NCI-H524 treated with DMSO at 0.1 percent for 48 hours (cell line): ENCODE measurements at regions not wholly inside any gene's neighbourhood (a gene's known extent, or its start where the extent isn't known, plus 50 kb on each side); places are given as distances from the start of the nearest gene placed in this dataset.
A peak's percentile ranks its signal among the peaks of the same experiment; 100 is the strongest.

Experiments
- DNase-seq: peaks from one replicate; lab custom pipeline; 2025; lab: John Stamatoyannopoulos, UW

DNA sequence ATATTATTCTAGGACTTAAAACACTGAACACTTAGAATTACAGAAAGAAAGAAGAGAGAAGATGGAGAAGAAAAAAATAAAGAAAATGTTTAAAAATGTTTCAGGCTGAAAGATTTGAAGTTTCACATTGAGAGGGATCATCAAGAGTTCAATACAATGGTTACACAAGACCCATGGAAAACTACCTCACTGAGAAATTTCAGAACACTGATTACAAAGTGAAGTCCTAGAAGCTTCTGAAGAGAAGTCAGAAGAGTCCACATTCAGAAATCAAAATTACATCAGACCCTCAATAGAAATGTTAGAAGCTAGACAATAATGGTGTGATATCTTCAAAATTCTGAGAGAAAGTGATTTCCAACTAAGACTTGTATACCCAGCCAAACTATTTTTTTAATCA, 196.1 kb downstream of the MACC1 start:
- no peak for DNase-seq

DNA sequence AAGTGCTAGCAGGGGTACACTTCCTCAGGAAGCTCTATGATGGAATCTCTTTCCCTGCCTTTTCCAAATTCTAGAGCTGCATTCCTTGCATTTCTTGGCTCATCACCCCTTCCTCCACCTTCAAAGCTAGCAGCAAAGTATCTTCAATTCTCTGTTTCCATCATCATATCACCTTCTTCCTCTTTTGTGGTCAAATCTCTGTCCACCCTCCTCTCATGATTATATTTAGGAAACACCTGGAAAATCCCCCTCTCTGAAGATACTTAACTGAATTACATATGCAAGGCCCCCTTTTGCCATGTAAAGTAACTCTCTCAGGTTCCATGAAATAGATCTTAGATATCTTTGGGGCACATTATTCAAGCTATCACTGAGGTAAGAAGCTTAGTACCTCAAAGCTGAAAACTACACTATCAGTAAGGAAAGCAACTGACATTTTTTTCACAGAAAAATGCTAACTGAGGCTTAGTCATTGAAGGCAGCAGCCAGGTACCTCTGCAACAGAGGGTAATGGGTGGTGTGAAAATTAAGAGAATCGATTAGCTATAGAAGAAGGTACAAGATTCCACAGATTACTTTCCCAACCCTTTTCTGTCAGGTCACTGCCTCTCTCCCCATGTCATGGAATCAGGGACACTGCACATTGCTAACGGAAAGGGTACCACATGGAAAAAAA, 197.3 kb downstream of the MACC1 start:
- no peak for DNase-seq

DNA sequence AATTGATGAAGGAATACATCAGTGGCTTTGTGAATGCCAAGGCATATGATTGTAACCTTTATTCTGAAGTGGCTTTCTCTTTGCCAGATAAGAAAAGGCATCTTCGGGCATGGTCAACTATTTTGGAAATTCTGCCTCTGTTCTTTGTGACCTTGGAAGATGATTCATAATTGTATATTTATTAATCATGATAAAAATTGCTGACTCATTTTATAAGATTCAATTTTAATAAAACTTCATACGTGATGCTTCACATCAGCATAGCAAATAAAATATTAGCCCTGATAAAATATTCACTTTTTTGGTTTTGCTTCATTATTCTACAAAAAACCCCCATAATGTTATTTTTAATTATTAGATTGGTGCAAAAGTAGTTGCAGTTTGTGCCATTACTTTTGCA, 200.5 kb downstream of the MACC1 start:
- no peak for DNase-seq

DNA sequence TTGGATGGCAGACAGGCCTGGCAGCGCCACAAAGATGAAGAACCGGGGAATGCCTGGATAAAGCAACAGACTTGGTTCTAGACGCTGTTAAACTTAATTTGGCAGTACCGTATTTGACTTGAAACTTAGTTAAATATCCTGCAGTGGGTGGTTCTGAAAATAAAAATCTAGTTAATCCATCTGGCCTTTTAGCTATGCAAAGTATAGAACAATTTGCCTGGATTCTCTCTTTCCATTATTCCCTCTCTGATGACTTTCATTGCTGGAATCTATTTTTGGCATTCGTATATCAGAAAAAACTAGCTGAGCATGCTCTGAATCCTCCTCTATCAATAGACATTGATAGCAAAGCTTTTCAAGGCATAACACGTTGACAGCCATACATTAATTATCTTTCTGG, 203.6 kb downstream of the MACC1 start:
- no peak for DNase-seq

DNA sequence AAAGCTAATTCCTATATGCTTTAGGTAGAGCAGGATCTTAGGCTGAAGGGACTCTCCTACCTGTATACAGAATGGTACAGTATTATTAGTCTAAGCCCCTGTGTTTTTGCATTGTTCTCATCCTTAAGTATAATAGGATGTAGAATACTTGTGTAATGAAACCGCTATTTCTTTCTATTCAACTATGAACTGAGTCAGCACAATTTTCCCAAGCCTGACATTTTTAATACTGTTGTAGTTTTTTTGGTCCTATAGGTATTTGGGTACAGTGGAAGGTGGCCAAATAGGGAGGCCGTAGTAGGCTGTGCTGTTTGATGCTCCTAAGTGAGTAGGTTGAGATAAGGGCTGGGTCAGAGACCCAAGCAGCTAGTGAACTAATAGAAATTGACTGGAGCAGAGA, 205.1 kb downstream of the MACC1 start:
- DNase-seq = no peak

DNA sequence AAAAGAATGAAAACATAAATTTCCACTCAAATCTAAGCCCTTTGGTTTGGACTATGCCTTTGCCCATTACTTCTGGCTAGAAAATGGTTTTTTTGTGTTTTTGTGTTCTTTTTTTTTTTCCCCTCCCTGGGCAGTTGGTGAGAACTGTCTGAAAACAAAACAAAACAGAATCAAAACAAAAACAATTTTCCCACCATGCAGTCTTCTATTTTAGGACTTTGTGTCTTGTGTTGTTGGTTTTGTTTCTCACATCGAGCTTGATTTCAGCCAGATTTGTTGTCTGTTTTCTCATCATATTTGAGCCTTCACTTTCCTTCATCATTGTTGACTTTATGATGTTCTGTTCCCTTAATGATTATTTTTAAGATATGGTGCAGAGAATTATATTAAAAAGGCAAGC, 206.3 kb downstream of the MACC1 start:
- no peak for DNase-seq

DNA sequence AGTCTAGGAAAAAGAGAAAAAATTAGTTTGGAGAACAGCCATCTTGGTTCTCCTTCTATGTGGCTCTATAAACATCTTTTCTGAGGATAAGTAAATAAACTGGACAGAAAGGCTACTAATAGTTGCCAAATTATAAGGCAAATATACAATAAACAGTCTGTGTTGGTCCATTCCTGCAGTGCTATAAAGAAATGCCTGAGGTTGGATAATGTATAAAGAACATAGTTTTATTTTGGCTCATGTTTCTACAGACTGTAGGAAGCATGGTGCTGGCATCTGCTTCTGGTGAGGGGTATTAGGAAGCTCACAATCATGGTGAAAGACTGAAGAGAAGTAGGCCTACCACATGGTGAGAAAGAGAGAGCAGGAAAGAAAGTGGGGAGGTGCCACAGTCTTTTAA, 209.7 kb downstream of the MACC1 start:
- DNase-seq = no peak

DNA sequence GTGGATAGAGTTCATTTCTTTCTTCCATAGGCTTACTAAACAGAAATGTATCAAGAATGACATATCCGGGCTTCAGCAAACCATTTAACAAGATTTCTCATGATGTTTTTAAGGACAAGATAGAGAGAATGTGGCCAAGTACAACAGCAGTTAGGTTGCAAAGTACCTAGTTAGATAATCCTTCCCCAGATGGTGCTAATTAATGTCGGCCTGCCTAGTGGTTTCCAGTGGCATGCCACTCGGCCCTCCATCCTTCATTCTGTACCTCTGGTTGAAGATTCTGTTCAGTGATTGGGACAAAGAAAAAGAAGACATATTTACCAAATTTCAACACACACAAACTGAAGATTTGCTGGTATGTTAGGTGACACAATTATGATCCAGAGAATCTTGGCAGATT, 212.1 kb downstream of the MACC1 start:
- DNase-seq = peak; percentile 78

DNA sequence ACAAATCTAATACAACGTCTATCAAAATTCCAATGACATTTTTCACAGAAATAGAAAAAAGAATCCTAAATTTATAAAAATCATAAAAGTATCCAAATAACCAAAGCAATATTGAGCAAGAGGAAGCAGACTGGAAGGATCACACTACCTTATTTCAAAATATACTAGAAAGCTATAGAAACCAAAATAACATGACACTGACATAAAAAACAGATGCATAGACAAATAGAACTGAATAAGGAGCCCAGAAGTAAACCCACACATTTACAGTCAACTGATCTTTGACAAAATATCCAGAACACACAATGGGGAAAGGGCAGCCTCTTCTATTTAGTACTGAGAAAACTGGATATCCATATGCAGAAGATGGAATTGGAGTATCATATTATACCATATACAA, 217.5 kb downstream of the MACC1 start:
- no peak for DNase-seq

DNA sequence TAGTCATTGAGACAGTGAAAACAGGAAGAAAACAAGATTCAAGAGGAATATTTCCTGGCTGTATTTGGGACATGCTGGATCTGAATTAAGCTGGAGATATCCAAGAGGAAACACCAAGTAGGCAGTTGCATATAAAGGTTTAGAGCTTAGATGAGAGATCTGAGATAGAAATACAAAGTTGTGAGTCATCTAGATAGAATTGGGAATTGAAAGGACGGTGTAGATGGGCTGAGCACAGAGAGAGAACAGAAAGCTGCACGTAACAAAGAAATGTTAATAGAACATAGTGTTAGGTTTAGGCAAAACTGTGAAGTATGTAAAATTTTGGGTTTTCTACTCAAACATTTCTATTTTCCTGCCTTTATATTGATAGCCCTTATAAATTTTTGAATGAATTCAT, 218.5 kb upstream of the TMEM196 start:
- DNase-seq = no peak

DNA sequence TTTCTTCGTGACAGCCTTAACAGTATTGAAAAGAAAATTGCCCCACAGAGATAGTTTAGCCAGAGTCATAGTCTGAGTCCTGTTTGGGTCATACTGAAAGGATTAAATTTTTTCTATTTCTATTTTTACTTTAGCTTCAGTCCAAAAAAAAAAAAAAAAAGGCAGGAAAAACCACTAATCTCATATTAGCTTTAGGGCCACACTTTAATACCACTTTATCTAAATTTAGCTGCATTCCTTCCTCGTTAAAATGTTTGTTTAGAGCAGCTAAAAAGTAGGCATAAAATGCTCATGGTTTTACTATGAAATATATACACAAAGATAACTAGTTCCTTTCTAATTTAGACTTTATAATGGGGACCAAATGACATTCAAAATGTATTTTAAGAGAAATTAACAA, 216.5 kb upstream of the TMEM196 start:
- no peak for DNase-seq

DNA sequence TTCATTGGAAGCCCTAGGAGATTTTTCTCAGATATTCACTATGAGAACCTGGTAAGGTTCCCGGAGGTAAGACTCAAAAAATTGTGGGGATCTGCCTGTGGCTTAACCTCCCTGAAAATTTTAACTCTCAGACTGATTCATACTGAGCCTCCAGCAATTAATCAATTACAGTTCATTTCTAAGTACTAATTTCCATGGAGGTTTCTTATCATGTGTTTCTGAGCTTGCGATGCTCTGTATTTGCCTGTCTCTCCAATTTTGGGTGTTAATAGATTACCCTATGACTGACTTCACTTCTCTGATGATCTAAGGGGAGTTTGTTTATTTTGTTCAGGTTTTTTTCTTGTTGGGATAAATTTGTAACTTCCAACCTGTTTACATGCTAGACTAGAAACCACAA, 215.4 kb upstream of the TMEM196 start:
- DNase-seq = no peak

DNA sequence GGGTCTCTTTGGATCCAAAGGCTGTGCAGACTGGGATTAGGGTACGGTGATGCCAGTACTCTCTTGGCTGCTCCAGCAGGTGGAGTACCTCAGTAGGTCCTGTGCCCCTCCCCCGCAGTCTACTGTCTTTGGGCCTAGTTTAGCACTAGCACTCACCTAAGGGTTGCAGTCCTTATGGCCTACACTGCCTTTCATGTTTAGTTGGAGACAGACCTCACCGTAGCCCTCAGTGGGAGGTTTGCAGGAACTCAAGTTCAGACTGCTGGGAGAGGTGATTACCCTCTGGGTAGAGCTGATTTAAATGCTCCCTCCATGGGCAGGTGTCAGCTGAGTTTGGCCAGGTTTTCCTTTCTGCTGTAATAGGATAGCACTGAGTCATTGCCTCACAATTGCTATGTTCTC, 210.8 kb upstream of the TMEM196 start:
- no peak for DNase-seq

DNA sequence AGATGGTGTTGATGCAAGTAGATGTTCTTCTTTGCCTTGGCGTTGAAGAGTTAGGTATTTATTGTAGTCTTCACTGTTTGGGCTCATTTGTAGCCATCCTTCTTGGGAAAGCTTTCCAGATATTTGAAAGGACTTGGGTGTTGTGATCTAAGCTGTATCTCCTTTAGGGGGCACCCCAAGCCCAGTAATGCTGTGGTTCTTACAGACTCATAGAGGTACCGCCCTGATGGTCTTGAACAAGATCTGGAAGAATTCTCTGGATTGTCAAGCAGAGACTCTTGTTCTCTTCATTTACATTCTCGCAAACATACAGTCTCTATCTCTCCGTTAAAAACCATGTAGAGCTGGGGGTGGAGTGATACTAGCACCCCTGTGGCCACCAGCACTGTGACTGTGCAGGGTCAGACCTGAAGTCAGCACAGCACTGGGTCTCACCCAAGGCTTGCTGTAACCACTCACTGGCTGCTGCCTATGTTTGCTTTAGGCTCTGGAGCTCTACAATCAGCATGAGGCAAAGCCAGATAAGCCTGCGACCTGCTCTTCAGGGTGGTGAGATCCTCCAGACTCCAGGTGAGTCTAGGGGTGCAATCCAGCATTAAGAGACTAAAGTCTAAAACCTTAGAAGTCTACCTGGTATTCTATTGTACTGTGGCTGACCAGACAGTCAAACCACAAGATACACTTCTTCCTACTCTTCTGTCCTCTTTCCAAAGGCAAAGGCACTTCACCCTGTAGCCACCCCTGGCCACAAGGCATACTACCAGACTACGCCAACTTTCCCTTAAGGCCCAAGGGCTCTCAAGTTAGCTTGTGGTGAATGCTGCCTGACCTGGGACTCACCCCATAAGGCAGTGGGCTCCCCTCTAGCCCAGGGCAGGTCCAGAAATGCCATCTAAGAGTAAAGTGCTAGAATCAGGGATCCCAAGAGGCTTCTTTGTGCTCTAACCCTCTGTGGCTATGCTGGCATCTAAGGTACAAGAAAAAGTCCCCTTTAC, 209.7 kb upstream of the TMEM196 start:
- no peak for DNase-seq

DNA sequence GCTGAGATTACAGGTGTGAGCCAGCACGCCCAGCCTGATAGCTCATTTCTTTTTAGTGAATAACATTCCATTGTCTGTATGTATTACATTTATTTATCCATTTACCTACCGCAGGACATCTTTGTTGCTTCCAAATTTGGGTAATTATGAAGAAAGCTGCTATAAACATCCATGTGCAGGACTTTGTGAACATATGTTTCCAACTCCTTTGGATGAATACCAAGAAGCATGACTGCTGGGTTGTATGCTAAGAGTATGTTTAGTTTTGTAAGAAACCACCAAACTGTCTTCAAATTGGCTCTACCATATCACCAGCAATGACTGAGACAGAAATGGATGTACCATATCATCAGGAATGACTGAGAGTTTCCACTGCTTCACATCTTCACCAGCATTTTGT, 200.2 kb upstream of the TMEM196 start:
- DNase-seq = no peak

DNA sequence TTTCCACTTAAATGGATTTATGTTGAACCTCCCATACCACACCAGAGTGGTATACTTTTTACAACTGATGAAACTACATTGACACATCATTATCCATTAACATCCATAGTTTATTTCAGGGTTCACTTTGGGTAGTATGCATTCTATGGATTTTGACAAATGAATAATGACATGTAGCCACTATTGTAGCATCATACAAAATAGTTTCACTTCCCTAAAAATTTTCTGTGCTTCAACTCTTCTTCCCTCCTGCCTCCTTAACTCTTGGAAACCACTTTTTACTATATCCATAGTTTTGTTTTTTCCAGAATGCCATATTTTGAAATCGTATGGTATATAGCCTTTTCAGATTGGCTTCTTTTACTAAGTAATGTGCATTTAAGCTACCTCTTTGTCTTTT, 199.5 kb upstream of the TMEM196 start:
- DNase-seq = no peak

DNA sequence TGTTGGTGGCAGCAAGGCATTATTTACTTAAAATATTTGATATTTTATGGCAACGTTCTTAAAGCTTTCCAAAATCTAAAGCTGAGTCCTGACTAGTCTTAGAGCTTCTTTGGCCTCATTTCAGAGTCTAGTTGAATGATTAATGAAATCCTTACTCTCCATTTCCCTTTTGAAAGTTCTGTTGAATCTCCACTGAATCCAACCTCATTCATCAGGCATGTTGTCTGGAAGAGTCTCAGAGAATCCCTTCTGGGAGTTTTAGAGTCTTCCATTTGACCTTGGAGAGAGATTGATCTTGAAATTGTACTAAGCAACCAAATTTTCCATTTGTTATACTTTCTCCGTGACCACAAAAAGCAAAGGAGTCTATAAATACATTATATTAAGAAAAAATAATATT, 198.5 kb upstream of the TMEM196 start:
- DNase-seq = no peak

DNA sequence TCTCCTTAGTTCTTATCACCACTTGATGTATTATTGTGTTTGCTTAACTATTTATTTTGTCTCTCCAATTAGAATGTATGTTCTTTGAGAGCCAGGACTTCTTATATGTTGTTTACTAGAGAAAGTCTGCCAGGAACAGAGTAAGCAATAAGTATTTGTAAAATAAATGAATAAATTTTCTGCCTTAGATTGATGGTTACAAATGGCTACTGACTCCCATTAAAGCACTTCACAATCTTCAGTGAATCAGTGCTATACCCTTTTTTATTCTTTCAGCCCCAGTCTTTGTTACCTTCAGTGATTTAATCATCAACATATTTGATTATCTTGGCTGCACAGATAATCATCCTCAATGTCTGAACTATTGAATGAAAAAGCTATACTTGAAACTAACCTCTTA, 197.1 kb upstream of the TMEM196 start:
- no peak for DNase-seq

DNA sequence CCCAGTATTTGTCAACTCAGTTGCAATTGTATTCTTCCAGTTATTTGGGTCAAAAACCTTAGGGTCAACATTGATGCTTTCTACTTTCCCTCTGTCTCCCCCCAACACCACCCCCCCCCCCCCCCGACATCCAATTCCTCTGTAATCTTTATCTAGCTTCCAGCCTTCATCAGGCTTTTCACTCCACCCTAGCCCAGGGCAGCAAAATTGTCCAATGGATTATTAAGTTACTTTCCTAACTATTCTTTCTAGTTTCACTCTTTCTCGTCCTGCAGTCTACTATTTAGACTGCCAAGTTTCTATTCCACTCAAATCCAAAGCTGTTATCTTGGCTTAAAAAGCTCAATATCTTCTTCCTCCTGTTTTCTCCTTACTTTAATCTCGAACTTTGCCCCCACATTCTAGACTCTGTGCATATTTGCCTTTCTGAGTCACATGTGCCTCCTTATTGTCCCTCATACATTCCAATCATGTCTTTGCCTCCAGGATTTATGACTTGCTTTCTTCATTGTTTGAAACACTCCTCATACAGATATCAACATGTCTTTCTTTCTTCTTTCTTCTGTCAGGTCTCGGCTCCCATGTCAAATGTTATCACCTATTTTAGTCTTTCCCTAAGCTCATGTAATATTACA, 196.6 kb upstream of the TMEM196 start:
- DNase-seq = no peak

DNA sequence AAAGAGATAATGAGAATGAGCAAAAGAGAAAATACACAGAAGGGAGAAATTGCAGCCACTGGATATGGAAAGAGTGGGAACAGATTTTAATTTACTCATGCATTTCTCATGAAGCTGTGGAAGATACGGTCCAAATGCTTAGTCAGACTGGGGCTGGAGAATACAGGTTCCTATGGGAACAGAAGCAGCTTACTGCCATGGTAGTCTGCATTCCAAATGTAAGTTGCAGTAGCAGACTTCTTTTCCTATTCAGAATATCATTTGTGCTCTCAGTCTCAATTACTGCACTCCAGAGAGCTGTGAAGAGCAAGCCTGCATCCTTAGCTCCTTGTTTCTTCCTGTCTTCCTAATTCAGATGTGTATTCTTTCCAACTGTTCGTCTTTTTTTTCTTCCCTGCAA, 190.8 kb upstream of the TMEM196 start:
- no peak for DNase-seq

DNA sequence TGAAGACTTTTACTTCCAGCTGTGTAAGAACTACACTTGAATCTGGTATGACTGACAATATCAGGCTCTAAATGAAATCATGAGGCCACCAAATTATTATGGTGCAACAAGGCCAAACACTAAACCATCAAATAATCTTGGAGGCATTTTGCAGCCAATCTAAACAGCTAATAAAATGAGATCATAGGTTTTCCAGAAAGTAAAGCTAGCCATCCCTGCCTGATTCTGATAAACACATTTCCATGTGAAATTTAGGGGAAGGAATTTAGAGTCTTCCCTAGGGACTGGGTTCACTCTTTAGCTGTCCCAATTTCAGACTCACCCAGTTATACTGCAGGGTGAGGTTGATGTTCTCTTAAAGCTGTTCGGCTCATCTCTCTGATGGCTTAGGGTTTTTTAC, 190.3 kb upstream of the TMEM196 start:
- no peak for DNase-seq

DNA sequence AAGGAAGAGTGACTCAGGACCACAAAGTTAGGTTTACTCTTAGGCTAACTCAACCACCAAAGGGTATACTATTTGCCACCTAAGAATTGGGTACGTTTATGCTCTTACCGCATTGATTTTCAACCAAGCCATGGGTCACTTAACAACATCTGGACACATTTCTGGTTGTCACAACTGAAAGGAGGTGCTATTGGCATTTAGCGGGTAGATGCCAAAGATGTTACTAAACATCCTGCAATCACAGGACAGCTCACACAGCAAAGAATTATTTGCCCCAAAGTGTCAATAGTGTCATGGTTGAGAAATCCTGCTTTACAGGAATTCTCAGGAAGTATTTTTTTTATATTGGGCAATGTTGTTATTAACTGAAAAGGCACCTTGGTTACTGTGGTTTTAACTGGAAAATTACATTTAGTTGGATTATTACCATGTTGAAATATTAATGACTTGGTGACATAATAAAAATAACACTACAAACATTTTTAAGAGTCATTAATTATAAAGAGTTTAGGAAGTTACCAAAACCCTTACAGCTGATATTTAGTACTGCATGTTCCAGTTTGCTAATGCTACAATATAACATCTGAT, 185.0 kb upstream of the TMEM196 start:
- DNase-seq = no peak

DNA sequence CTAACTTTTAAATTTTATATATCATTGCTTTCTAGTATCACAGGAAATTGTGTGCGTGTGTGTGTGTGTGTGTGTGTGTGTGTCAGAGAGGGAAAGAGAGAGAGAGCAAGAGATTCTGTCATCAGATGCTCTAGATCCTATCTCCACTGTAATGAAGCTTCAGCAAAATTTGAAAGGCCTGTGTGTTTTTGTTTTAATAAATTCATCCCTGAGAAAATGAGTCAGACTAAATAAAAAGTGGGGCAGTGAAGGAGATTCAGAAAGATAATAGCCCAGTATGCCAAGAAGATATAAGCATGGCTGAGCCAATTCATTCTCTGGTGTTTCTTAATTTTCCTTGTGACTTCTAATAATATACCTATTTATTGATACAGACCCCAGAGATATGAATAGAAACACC, 184.2 kb upstream of the TMEM196 start:
- no peak for DNase-seq
